ENCODE measurements at regions not wholly inside any gene's neighbourhood (a gene's known extent, or its start where the extent isn't known, plus 50 kb on each side); places are given as distances from the start of the nearest gene placed in this dataset.
"Not testable (repeated sequence)": the region's sequence is repeated elsewhere in the genome, so short reads cannot be mapped to it uniquely, and the experiment has no call there.

- DNase-seq: no peak
Observed at GRCh38 chr3:74039105-74039504, 414.4 kb upstream of the PDZRN3 start.

- DNase-seq: no peak
Observed at GRCh38 chr3:74036568-74036967, 411.8 kb upstream of the PDZRN3 start.

GRCh38 chr3:74036102-74036501 lies 411.4 kb upstream of the PDZRN3 start:
- DNase-seq: no peak

GRCh38 chr3:74033806-74034205 lies 409.1 kb upstream of the PDZRN3 start:
- no peak for DNase-seq

GRCh38 chr3:74033381-74033780 lies 408.6 kb upstream of the PDZRN3 start:
- no peak for DNase-seq

- no peak for DNase-seq
Observed at GRCh38 chr3:74027121-74027520, 402.4 kb upstream of the PDZRN3 start.

GRCh38 chr3:74023395-74023794 lies 398.7 kb upstream of the PDZRN3 start:
- DNase-seq: no peak

- DNase-seq: no peak
Observed at GRCh38 chr3:74021449-74021848, 396.7 kb upstream of the PDZRN3 start.

- no peak for DNase-seq
Observed at GRCh38 chr3:74009961-74010844, 385.5 kb upstream of the PDZRN3 start.

- no peak for DNase-seq
Observed at GRCh38 chr3:74004386-74004785, 379.6 kb upstream of the PDZRN3 start.

- DNase-seq: no peak
Observed at GRCh38 chr3:74003734-74004133, 379.0 kb upstream of the PDZRN3 start.

GRCh38 chr3:74001436-74001835 lies 376.7 kb upstream of the PDZRN3 start:
- DNase-seq: no peak

- no peak for DNase-seq
Observed at GRCh38 chr3:74000725-74001124, 376.0 kb upstream of the PDZRN3 start.

GRCh38 chr3:73999501-73999900 lies 374.8 kb upstream of the PDZRN3 start:
- no peak for DNase-seq

GRCh38 chr3:73990691-73991090 lies 365.9 kb upstream of the PDZRN3 start:
- DNase-seq: not testable (repeated sequence)

GRCh38 chr3:73966733-73967132 lies 342.0 kb upstream of the PDZRN3 start:
- DNase-seq: no peak

GRCh38 chr3:73964818-73965217 lies 340.1 kb upstream of the PDZRN3 start:
- no peak for DNase-seq

GRCh38 chr3:73955494-73956070 lies 330.8 kb upstream of the PDZRN3 start:
- no peak for DNase-seq

GRCh38 chr3:73954506-73954905 lies 329.8 kb upstream of the PDZRN3 start:
- DNase-seq: no peak

GRCh38 chr3:73952781-73953180 lies 328.0 kb upstream of the PDZRN3 start:
- no peak for DNase-seq

- no peak for DNase-seq
Observed at GRCh38 chr3:73950865-73951558, 326.3 kb upstream of the PDZRN3 start.

- no peak for DNase-seq
Observed at GRCh38 chr3:73945541-73945940, 320.8 kb upstream of the PDZRN3 start.

- DNase-seq: no peak
Observed at GRCh38 chr3:73939985-73940384, 315.2 kb upstream of the PDZRN3 start.

GRCh38 chr3:73933585-73933984 lies 308.8 kb upstream of the PDZRN3 start:
- DNase-seq: no peak
